Ureter (tissue), 1 donor: ENCODE measurements at regions not wholly inside any gene's neighbourhood (a gene's known extent, or its start where the extent isn't known, plus 50 kb on each side); places are given as distances from the start of the nearest gene placed in this dataset.

Experiments used
- DNase-seq: peaks from one replicate; pipeline ENCODE4 v3.0.0-alpha.2; 2020; ENCODE audit warnings: low spot score
- donor health status: DM: yes; HTN: yes; CAD: no.

- no peak for DNase-seq
These were observed 75.2 kb upstream of the CELF2 start for GRCh38 chr10:10942441-10942840.

GRCh38 chr10:10946081-10946480, 71.6 kb upstream of the CELF2 start:
- no peak for DNase-seq

GRCh38 chr10:10946801-10947200, 70.9 kb upstream of the CELF2 start:
- no peak for DNase-seq

GRCh38 chr10:10951675-10952074, 66.0 kb upstream of the CELF2 start:
- DNase-seq: no peak

DNA sequence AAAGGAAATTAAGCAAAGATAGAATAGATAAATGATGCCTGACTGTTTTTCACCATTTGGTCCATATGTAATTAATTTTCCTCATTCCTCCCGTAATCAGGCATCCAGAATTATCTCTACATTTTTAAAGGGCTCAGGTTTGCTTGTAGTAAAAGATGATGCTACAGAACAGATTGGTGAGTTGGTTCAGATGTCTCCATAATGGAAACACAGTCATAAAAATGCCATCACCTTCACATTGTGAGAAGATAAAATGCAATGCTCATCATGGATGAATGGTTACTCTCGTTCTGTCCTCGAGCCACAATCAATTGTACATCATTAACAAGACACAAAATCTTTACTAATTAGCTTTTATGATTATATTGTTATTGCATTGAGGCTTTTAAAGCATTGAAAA, 64.9 kb upstream of the CELF2 start:
- no peak for DNase-seq

- no peak for DNase-seq
These were observed 60.8 kb upstream of the CELF2 start for GRCh38 chr10:10956681-10957542.

- no peak for DNase-seq
These were observed 59.6 kb upstream of the CELF2 start for GRCh38 chr10:10958041-10958440.

DNA sequence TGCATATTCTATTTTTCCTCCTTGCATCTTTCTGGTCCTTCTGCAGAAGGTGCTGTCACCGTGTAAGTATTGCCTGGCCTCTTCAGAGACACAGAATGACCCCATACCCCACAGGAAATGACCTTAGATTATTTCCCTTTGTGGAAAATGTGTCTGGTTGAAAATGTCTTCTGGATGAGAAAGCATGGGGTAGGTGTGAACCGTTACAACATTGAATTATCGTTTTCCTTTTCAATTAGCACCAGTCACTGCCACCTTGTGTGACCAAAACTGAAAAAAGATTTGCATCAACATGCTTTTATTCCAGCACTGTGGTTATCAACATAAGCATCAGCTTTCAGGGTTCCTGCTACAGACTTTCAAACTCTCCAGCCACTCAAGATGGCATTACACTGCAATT, 58.0 kb upstream of the CELF2 start:
- no peak for DNase-seq

DNA sequence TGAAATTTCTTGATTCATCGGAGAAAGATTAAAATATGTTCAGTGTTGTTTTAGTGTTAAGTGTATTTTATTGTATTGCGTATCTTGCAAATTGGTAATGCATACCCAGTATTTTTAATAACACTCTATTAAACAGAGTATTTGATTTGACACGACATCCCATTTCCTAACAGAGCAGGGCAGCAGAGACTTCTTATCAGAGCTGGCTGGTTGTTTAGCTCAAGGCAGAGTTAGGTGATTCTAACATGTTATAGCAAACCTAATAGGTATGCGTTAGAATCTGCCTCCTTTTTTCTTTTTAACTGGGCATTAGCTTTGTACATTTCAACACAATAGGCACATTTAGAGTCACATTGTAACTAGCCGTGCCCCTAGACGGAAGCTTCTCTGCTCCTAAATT, 57.1 kb upstream of the CELF2 start:
- DNase-seq: no peak

GRCh38 chr10:10961072-10961471, 56.6 kb upstream of the CELF2 start:
- DNase-seq: no peak

DNA sequence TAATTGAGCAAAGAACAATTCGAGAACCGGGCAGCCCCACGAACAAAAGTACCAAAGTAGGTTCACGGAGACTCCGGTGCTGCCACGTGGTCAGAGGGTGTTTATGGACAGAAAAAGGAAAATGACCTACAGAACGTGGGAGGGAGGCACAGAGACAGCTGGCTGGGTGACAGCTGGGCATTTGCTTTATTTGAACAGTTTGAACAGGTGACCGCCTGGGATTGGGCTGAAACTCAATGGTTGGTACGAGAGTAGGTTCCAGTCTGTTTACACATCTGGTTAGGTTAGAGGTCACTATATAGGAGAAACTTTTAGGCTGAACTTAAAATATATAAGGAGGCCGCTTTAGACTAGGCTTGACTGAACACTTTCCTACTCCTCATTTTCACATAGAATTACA, 50.6 kb upstream of the CELF2 start:
- DNase-seq: no peak

- DNase-seq: no peak
These were observed 50.0 kb upstream of the CELF2 start for GRCh38 chr10:10967581-10968256.
